SH-SY5Y (cell line): ENCODE measurements at regions not wholly inside any gene's neighbourhood (a gene's known extent, or its start where the extent isn't known, plus 50 kb on each side); places are given as distances from the start of the nearest gene placed in this dataset.

Experiments used
- GATA2 ChIP-seq: IDR thresholded peaks from 2 replicates; pipeline ENCODE4 v1.6.1; 2011; ENCODE audit warnings: mild to moderate bottlenecking, low read depth, low read length
- GATA3 ChIP-seq: IDR thresholded peaks from 2 replicates; pipeline ENCODE4 v1.6.1; 2011; ENCODE audit warnings: low read depth, mild to moderate bottlenecking, low read length, moderate library complexity

- no peak for TF ChIP-seq GATA2
- TF ChIP-seq GATA3 = no peak
These were observed 78.6 kb upstream of the TSHZ3 start for GRCh38 chr19:31427857-31428256.
